Neural progenitor cell (in vitro differentiated cells): ENCODE measurements at regions not wholly inside any gene's neighbourhood (a gene's known extent, or its start where the extent isn't known, plus 50 kb on each side); places are given as distances from the start of the nearest gene placed in this dataset.

ENCODE experiments used
- DNase-seq: peaks from one replicate; pipeline ENCODE4 v3.0.0-alpha.2; 2016; ENCODE audit warnings: low spot score
- H2AFZ ChIP-seq: fragments of 200-600 bp; sonication (generic); replicated peaks from 2 replicates; pipeline ENCODE4 v1.6.1; 2016; ENCODE audit warnings: antibody characterized with exemption
- H3F3A ChIP-seq: fragments of 200-600 bp; sonication (generic); 2 replicates; pipeline ENCODE4 v1.6.1; 2016; ENCODE audit warnings: antibody characterized with exemption, low read depth
- H3K27ac ChIP-seq: fragments of 200-600 bp; sonication (generic); 2 replicates; pipeline ENCODE4 v1.5.1; 2016; ENCODE audit warnings: mild to moderate bottlenecking
- H3K27me3 ChIP-seq: fragments of 200-600 bp; sonication (generic); 2 replicates; pipeline ENCODE4 v1.6.1; 2016; ENCODE audit warnings: mild to moderate bottlenecking, moderate library complexity
- H3K36me3 ChIP-seq: fragments of 200-600 bp; sonication (generic); 2 replicates; pipeline ENCODE4 v1.5.1; 2016
- H3K4me1 ChIP-seq: fragments of 200-600 bp; sonication (generic); 2 replicates; pipeline ENCODE4 v1.6.1; 2016; ENCODE audit warnings: mixed run types
- H3K4me2 ChIP-seq: fragments of 200-600 bp; sonication (generic); 2 replicates; pipeline ENCODE4 v1.6.1; 2016
- H3K4me3 ChIP-seq: fragments of 200-600 bp; sonication (generic); 2 replicates; pipeline ENCODE4 v1.5.1; 2016
- H3K79me2 ChIP-seq: fragments of 200-600 bp; sonication (generic); 2 replicates; pipeline ENCODE4 v1.6.1; 2016; ENCODE audit warnings: low read depth
- H3K9ac ChIP-seq: fragments of 200-600 bp; sonication (generic); 2 replicates; pipeline ENCODE4 v1.6.1; 2016
- H3K9me3 ChIP-seq: fragments of 200-600 bp; sonication (generic); 2 replicates; pipeline ENCODE4 v1.5.1; 2016; ENCODE audit warnings: low read depth
- H4K20me1 ChIP-seq: fragments of 200-600 bp; sonication (generic); 2 replicates; pipeline ENCODE4 v1.6.1; 2016; ENCODE audit warnings: low read depth
- H3K27ac Mint-ChIP-seq: 3 replicates; pipeline ENCODE4 v1.8.0; 2021; ENCODE audit warnings: mixed read lengths
- H3K27me3 Mint-ChIP-seq: 2 replicates; pipeline ENCODE4 v1.8.0; 2022; ENCODE audit warnings: low read depth, mild to moderate bottlenecking, inconsistent platforms, moderate library complexity, mixed read lengths; ENCODE audit not compliant: insufficient read depth
- H3K36me3 Mint-ChIP-seq: 3 replicates; pipeline ENCODE4 v1.8.0; 2021; ENCODE audit warnings: mixed read lengths
- H3K4me1 Mint-ChIP-seq: 3 replicates; pipeline ENCODE4 v1.8.0; 2021; ENCODE audit warnings: mixed read lengths
- H3K4me3 Mint-ChIP-seq: 3 replicates; pipeline ENCODE4 v1.8.0; 2021; ENCODE audit warnings: mild to moderate bottlenecking, moderate library complexity, mixed read lengths
- H3K9me3 Mint-ChIP-seq: 3 replicates; pipeline ENCODE4 v1.8.0; 2020; ENCODE audit warnings: mixed read lengths
- EZH2 ChIP-seq: fragments of 200-600 bp; sonication (generic); IDR thresholded peaks from 2 replicates; pipeline ENCODE4 v1.6.1; 2017; ENCODE audit warnings: antibody characterized with exemption, mild to moderate bottlenecking, moderate library complexity
- EZH2phosphoT487 ChIP-seq: fragments of 200-600 bp; sonication (generic); IDR thresholded peaks from 2 replicates; pipeline ENCODE4 v1.6.1; 2017; ENCODE audit warnings: antibody characterized with exemption
- TF ChIP-seq, protein P1 (sequence below): fragments of 200-600 bp; sonication (generic); IDR thresholded peaks from 2 replicates; pipeline ENCODE4 v1.5.1; 2017; ENCODE audit warnings: antibody characterized with exemption, mild to moderate bottlenecking

GRCh38 chr2:64283641-64284361 is 139.6 kb upstream of the PELI1 start:
- H3K36me3 Mint-ChIP-seq, result no peaks in the 10 kb centered on the region
- DNase-seq, result no peak
- peaks cover 22% of the 10 kb centered on the region for H3K4me1 Mint-ChIP-seq
- no peaks in the 10 kb centered on the region for H3K9me3 ChIP-seq
- no peaks in the 10 kb centered on the region for H3K27me3 ChIP-seq
- no peak overlapping the region for H3K4me2 ChIP-seq
- H3K4me3 ChIP-seq, result no peak overlapping the region
- no peaks in the 10 kb centered on the region for H3K9me3 Mint-ChIP-seq
- H3K4me3 Mint-ChIP-seq, result no peak overlapping the region
- H3K27ac ChIP-seq, result no peak overlapping the region
- no peaks in the 10 kb centered on the region for H3F3A ChIP-seq
- H2AFZ ChIP-seq, result no peak overlapping the region
- no peaks in the 10 kb centered on the region for H3K36me3 ChIP-seq
- H3K27ac Mint-ChIP-seq, result no peak overlapping the region
- no peak overlapping the region for H3K9ac ChIP-seq
- no peaks in the 10 kb centered on the region for H3K27me3 Mint-ChIP-seq
- TF ChIP-seq EZH2, result no peak
- TF ChIP-seq, protein P1, sequence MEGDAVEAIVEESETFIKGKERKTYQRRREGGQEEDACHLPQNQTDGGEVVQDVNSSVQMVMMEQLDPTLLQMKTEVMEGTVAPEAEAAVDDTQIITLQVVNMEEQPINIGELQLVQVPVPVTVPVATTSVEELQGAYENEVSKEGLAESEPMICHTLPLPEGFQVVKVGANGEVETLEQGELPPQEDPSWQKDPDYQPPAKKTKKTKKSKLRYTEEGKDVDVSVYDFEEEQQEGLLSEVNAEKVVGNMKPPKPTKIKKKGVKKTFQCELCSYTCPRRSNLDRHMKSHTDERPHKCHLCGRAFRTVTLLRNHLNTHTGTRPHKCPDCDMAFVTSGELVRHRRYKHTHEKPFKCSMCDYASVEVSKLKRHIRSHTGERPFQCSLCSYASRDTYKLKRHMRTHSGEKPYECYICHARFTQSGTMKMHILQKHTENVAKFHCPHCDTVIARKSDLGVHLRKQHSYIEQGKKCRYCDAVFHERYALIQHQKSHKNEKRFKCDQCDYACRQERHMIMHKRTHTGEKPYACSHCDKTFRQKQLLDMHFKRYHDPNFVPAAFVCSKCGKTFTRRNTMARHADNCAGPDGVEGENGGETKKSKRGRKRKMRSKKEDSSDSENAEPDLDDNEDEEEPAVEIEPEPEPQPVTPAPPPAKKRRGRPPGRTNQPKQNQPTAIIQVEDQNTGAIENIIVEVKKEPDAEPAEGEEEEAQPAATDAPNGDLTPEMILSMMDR, result no peak
- TF ChIP-seq EZH2phosphoT487, result no peak
- H3K79me2 ChIP-seq, result no peaks in the 10 kb centered on the region
- H4K20me1 ChIP-seq, result no peaks in the 10 kb centered on the region
- peaks cover 9% of the 10 kb centered on the region for H3K4me1 ChIP-seq

DNA sequence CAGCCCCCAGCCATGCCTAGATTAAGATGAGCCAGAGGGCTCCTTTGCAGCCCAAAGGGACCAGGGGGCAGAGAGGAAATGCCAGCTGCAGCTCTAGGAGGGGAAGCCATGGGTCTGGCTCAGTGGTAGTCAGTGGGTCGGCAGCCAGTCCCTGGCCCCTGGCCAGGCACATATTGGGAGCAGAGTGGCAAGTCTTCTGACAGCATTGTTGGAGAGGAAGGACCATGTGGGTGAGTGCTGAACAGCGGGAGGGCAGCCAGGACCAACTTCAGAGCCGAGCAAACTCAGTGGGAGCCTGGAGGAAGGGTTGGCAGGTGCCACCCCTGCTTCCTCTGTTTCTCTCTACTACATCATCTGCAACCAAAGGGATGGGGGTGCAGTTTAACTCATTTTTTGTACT is 140.5 kb upstream of the PELI1 start:
- Histone ChIP-seq H3K27me3 (no peaks in the 10 kb centered on the region), H3K9me3 (no peaks in the 10 kb centered on the region), H3K9ac (no peak overlapping the region), H2AFZ (no peak overlapping the region), H3K79me2 (no peaks in the 10 kb centered on the region), H3K4me3 (no peak overlapping the region), H3F3A (no peaks in the 10 kb centered on the region), H3K27ac (no peak overlapping the region), H3K4me1 (peaks cover 9% of the 10 kb centered on the region), H4K20me1 (no peaks in the 10 kb centered on the region), H3K4me2 (no peak overlapping the region), H3K36me3 (no peaks in the 10 kb centered on the region)
- H3K36me3 Mint-ChIP-seq, result no peaks in the 10 kb centered on the region
- H3K4me3 Mint-ChIP-seq, result no peak overlapping the region
- no peak for DNase-seq
- H3K4me1 Mint-ChIP-seq, result peaks cover 22% of the 10 kb centered on the region
- TF ChIP-seq EZH2, result no peak
- TF ChIP-seq, protein P1, result no peak
- TF ChIP-seq EZH2phosphoT487, result no peak
- peaks cover 2% of the 10 kb centered on the region for H3K27me3 Mint-ChIP-seq
- no peaks in the 10 kb centered on the region for H3K9me3 Mint-ChIP-seq
- no peak overlapping the region for H3K27ac Mint-ChIP-seq

DNA sequence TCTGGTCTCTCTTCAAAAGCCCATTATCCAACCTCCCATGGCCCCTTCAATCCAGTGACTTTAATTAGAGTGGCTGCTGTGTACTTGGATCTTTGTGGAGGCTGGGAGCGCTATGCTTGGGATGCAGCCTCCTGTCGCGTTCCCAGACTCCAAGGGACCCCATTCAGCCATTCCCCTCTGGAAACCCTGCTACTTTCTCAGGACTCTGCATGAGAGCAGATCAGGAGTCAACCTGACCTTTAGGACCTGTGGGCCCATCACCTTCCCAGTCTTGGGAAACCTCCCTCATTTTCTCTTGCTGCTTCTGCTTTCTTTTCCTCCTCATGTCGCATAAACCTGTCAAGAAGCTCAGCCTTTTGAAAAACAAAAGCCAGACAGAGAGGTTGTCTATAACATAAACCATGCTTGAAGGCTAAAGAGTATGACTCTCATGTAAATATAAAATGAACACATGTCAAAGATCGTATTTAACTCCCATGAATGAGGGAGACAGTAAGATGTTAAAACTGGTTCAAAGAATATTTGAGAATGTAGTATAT is 143.1 kb upstream of the PELI1 start:
- no peak overlapping the region for H2AFZ ChIP-seq
- no peaks in the 10 kb centered on the region for H3F3A ChIP-seq
- no peak overlapping the region for H3K27ac ChIP-seq
- DNase-seq, result no peak
- Mint-ChIP-seq H3K27me3 (peaks cover 7% of the 10 kb centered on the region), H3K4me3 (no peak overlapping the region), H3K9me3 (no peaks in the 10 kb centered on the region), H3K4me1 (peaks cover 22% of the 10 kb centered on the region), H3K27ac (no peak overlapping the region), H3K36me3 (no peaks in the 10 kb centered on the region)
- peaks cover 9% of the 10 kb centered on the region for H3K4me1 ChIP-seq
- H3K9ac ChIP-seq, result no peak overlapping the region
- H3K4me3 ChIP-seq, result no peak overlapping the region
- no peak overlapping the region for H3K4me2 ChIP-seq
- no peaks in the 10 kb centered on the region for H3K36me3 ChIP-seq
- H3K27me3 ChIP-seq, result no peaks in the 10 kb centered on the region
- no peaks in the 10 kb centered on the region for H4K20me1 ChIP-seq
- TF ChIP-seq, protein P1, result no peak
- TF ChIP-seq EZH2phosphoT487 (no peak), EZH2 (no peak)
- no peaks in the 10 kb centered on the region for H3K9me3 ChIP-seq
- no peaks in the 10 kb centered on the region for H3K79me2 ChIP-seq
